DOHH2 (cell line): ENCODE measurements at regions not wholly inside any gene's neighbourhood (a gene's known extent, or its start where the extent isn't known, plus 50 kb on each side); places are given as distances from the start of the nearest gene placed in this dataset.
"Not testable (repeated sequence)": the region's sequence is repeated elsewhere in the genome, so short reads cannot be mapped to it uniquely, and the experiment has no call there.

ENCODE experiments used
- CTCF ChIP-seq: fragments of 200-600 bp; sonication (generic); IDR thresholded peaks from one replicate; pipeline ENCODE4 v1.5.1; 2014; ENCODE audit warnings: antibody characterized with exemption, mild to moderate bottlenecking, low read depth, low read length; ENCODE audit not compliant: poor library complexity, severe bottlenecking
- EZH2phosphoT487 ChIP-seq: fragments of 200-600 bp; sonication (generic); IDR thresholded peaks from 2 replicates; pipeline ENCODE4 v1.6.1; 2017; ENCODE audit warnings: borderline replicate concordance, mild to moderate bottlenecking, antibody characterized with exemption, low read length, moderate library complexity, mixed read lengths

GRCh38 chr20:55117577-55117976 is 642.2 kb downstream of the DOK5 start:
- not testable (repeated sequence) for TF ChIP-seq CTCF, EZH2phosphoT487
